H9 (cell line): ENCODE measurements at regions not wholly inside any gene's neighbourhood (a gene's known extent, or its start where the extent isn't known, plus 50 kb on each side); places are given as distances from the start of the nearest gene placed in this dataset.

Experiments used
- DNase-seq: peaks from one replicate; pipeline ENCODE4 v3.0.0-alpha.2; 2017
- H2AFZ ChIP-seq: one replicate; pipeline ENCODE4 v1.6.1; 2013; ENCODE audit warnings: mild to moderate bottlenecking, low read length, control low read depth, moderate library complexity
- H2AK5ac ChIP-seq: 2 replicates; pipeline ENCODE4 v1.6.1; 2013; ENCODE audit warnings: low read length, control low read depth, mixed read lengths; ENCODE audit not compliant: insufficient read length
- H2BK120ac ChIP-seq: one replicate; pipeline ENCODE4 v1.6.1; 2013; ENCODE audit warnings: low read depth, mild to moderate bottlenecking, low read length, control low read depth, inconsistent platforms; ENCODE audit not compliant: poor library complexity, severe bottlenecking
- H2BK12ac ChIP-seq: 2 replicates; pipeline ENCODE4 v1.6.1; 2013; ENCODE audit warnings: low read length, control low read depth, mixed read lengths, low read depth; ENCODE audit not compliant: insufficient read length
- H2BK15ac ChIP-seq: 2 replicates; pipeline ENCODE4 v1.6.1; 2013; ENCODE audit warnings: low read depth, low read length, control low read depth
- H2BK20ac ChIP-seq: one replicate; pipeline ENCODE4 v1.6.1; 2013; ENCODE audit warnings: low read depth, mild to moderate bottlenecking, low read length, control low read depth, inconsistent platforms; ENCODE audit not compliant: poor library complexity, severe bottlenecking
- H2BK5ac ChIP-seq: 2 replicates; pipeline ENCODE4 v1.6.1; 2013; ENCODE audit warnings: low read length, control low read depth, mixed read lengths; ENCODE audit not compliant: insufficient read length
- H3K14ac ChIP-seq: 2 replicates; pipeline ENCODE4 v1.6.1; 2013; ENCODE audit warnings: low read length, control low read depth; ENCODE audit not compliant: insufficient read depth
- H3K18ac ChIP-seq: 2 replicates; pipeline ENCODE4 v1.6.1; 2013; ENCODE audit warnings: low read depth, mild to moderate bottlenecking, mixed read lengths, low read length, control low read depth; ENCODE audit not compliant: insufficient read length
- H3K23ac ChIP-seq: 2 replicates; pipeline ENCODE4 v1.6.1; 2013; ENCODE audit warnings: low read length, control low read depth, mixed read lengths, low read depth; ENCODE audit not compliant: insufficient read length
- H3K23me2 ChIP-seq: 2 replicates; pipeline ENCODE4 v1.6.1; 2013; ENCODE audit warnings: low read depth, mild to moderate bottlenecking, mixed read lengths, low read length, control low read depth; ENCODE audit not compliant: insufficient read length, poor library complexity, severe bottlenecking
- H3K27ac ChIP-seq: 2 replicates; pipeline ENCODE4 v1.5.1; 2013; ENCODE audit warnings: low read length, control low read depth, mixed read lengths, low read depth; ENCODE audit not compliant: insufficient read length
- H3K27me3 ChIP-seq: 2 replicates; pipeline ENCODE4 v1.6.1; 2013; ENCODE audit warnings: low read length, control low read depth, inconsistent platforms; ENCODE audit not compliant: insufficient read depth
- H3K4ac ChIP-seq: 2 replicates; pipeline ENCODE4 v1.6.1; 2013; ENCODE audit warnings: low read depth, mild to moderate bottlenecking, control low read depth, inconsistent platforms, low read length, moderate library complexity
- H3K4me1 ChIP-seq: 2 replicates; pipeline ENCODE4 v1.6.1; 2013; ENCODE audit warnings: low read length, control low read depth, inconsistent platforms; ENCODE audit not compliant: insufficient read depth
- H3K4me2 ChIP-seq: 2 replicates; pipeline ENCODE4 v1.6.1; 2013; ENCODE audit warnings: low read length, control low read depth, mixed read lengths; ENCODE audit not compliant: insufficient read length, insufficient read depth
- H3K56ac ChIP-seq: 2 replicates; pipeline ENCODE4 v1.6.1; 2013; ENCODE audit warnings: low read depth, mild to moderate bottlenecking, mixed read lengths, low read length, control low read depth; ENCODE audit not compliant: insufficient read length
- H3K79me1 ChIP-seq: 2 replicates; pipeline ENCODE4 v1.6.1; 2013; ENCODE audit warnings: low read depth, mild to moderate bottlenecking, moderate library complexity, low read length, control low read depth, inconsistent platforms; ENCODE audit not compliant: insufficient read depth, poor library complexity, severe bottlenecking
- H3K79me2 ChIP-seq: 2 replicates; pipeline ENCODE4 v1.6.1; 2013; ENCODE audit warnings: low read length, control low read depth, inconsistent platforms; ENCODE audit not compliant: insufficient read depth
- H3K9ac ChIP-seq: 2 replicates; pipeline ENCODE4 v1.6.1; 2013; ENCODE audit warnings: low read length, control low read depth, mixed read lengths; ENCODE audit not compliant: insufficient read length; ENCODE audit errors: extremely low read depth
- H3K9me3 ChIP-seq: one replicate; pipeline ENCODE4 v1.6.1; 2013; ENCODE audit warnings: low read depth, low read length, inconsistent platforms; ENCODE audit not compliant: control insufficient read depth
- H3T11ph ChIP-seq: one replicate; pipeline ENCODE4 v1.6.1; 2013; ENCODE audit warnings: mild to moderate bottlenecking, low read length, control low read depth, inconsistent platforms
- H4K20me1 ChIP-seq: one replicate; pipeline ENCODE4 v1.6.1; 2013; ENCODE audit not compliant: control insufficient read depth, insufficient read length, insufficient read depth
- H4K5ac ChIP-seq: 2 replicates; pipeline ENCODE4 v1.6.1; 2013; ENCODE audit warnings: low read depth, mild to moderate bottlenecking, mixed read lengths, low read length, control low read depth; ENCODE audit not compliant: insufficient read length
- H4K8ac ChIP-seq: replicated peaks from 2 replicates; pipeline ENCODE4 v1.6.1; 2013; ENCODE audit warnings: low read length, control low read depth, mixed read lengths, low read depth; ENCODE audit not compliant: insufficient read length
- H4K91ac ChIP-seq: 2 replicates; pipeline ENCODE4 v1.6.1; 2013; ENCODE audit warnings: low read depth, mild to moderate bottlenecking, moderate library complexity, mixed read lengths, low read length, control low read depth; ENCODE audit not compliant: insufficient read length
- H3K27ac Mint-ChIP-seq, 3 experiments: 2 replicates in 2 of 3; 3 replicates in 1 of 3; pipeline ENCODE4 v1.8.0; 2020 to 2021; ENCODE audit warnings: mixed read lengths in 3 of 3, mild to moderate bottlenecking in 1 of 3, moderate library complexity in 1 of 3
- H3K27me3 Mint-ChIP-seq: 2 replicates; pipeline ENCODE4 v1.8.0; 2021; ENCODE audit warnings: low read depth, mild to moderate bottlenecking, moderate library complexity, mixed read lengths
- H3K36me3 Mint-ChIP-seq, 3 experiments: 2 replicates in 2 of 3; 3 replicates in 1 of 3; pipeline ENCODE4 v1.8.0; 2020 to 2021; ENCODE audit warnings: low read depth in 3 of 3, mixed read lengths in 3 of 3; ENCODE audit not compliant: insufficient read depth in 1 of 3
- H3K4me1 Mint-ChIP-seq, 2 experiments: 2 replicates each; pipeline ENCODE4 v1.8.0; 2020; ENCODE audit warnings: mixed read lengths in 2 of 2
- H3K4me3 Mint-ChIP-seq, 2 experiments: 2 replicates in 1 of 2; 3 replicates in 1 of 2; pipeline ENCODE4 v1.8.0; 2020 to 2021; ENCODE audit warnings: mild to moderate bottlenecking in 2 of 2, mixed read lengths in 2 of 2, moderate library complexity in 1 of 2
- H3K9me3 Mint-ChIP-seq, 2 experiments: 2 replicates in 1 of 2; 3 replicates in 1 of 2; pipeline ENCODE4 v1.8.0; 2020; ENCODE audit warnings: mild to moderate bottlenecking in 2 of 2, mixed read lengths in 2 of 2, moderate library complexity in 1 of 2
- CTCF ChIP-seq: fragments of 200-600 bp; sonication (generic); conservative IDR thresholded peaks from 3 replicates; pipeline ENCODE4 v1.8.0; 2021; ENCODE audit warnings: antibody characterized with exemption, mild to moderate bottlenecking
- WGBS: extraction: QIAGEN DNeasy Blood & Tissue Kit; methylation state at CpG from one replicate; pipeline ENCODE4 v1.1.7; 2013; ENCODE audit warnings: missing lambda C conversion rate, low lambda C conversion rate, mixed read lengths; ENCODE audit not compliant: insufficient read length; ENCODE audit errors: extremely low coverage; 5-methylcytosine and 5-hydroxymethylcytosine counted together

- Histone ChIP-seq H3K79me2 (no peaks in the 10 kb centered on the region), H2BK12ac (no peak overlapping the region), H2AFZ (no peak overlapping the region), H3K79me1 (no peaks in the 10 kb centered on the region), H3T11ph (no peak overlapping the region), H2BK15ac (no peak overlapping the region), H3K4me2 (no peak overlapping the region), H3K23me2 (no peaks in the 10 kb centered on the region), H4K91ac (no peak overlapping the region), H3K4ac (no peak overlapping the region), H3K23ac (no peak overlapping the region), H2BK120ac (no peak overlapping the region), H3K56ac (no peak overlapping the region), H3K14ac (no peak overlapping the region), H2BK5ac (no peak overlapping the region), H3K27ac (no peak overlapping the region), H3K9me3 (no peaks in the 10 kb centered on the region), H3K27me3 (no peaks in the 10 kb centered on the region), H2AK5ac (no peak overlapping the region), H3K9ac (no peak overlapping the region), H4K8ac (no peak overlapping the region), H3K4me1 (no peaks in the 10 kb centered on the region), H3K18ac (no peak overlapping the region), H4K20me1 (no peaks in the 10 kb centered on the region), H2BK20ac (no peak overlapping the region), H4K5ac (no peak overlapping the region)
- WGBS, result no CpG with 5 or more reads among the region's 4 CpGs
- no peaks in the 10 kb centered on the region for H3K36me3 Mint-ChIP-seq
- TF ChIP-seq CTCF, result no peak
- no peaks in the 10 kb centered on the region for H3K4me1 Mint-ChIP-seq
- no peak overlapping the region for H3K27ac Mint-ChIP-seq
- no peak overlapping the region for H3K4me3 Mint-ChIP-seq
- DNase-seq, result no peak
- peaks cover 0 to 2% of the 10 kb centered on the region in 2 experiments; a peak in 2 of 5 replicates for H3K9me3 Mint-ChIP-seq
- no peaks in the 10 kb centered on the region for H3K27me3 Mint-ChIP-seq
Measured at GRCh38 chr16:26457882-26458281, 608.8 kb upstream of the C16orf82 start.
